HepG2 (cell line): ENCODE measurements at regions not wholly inside any gene's neighbourhood (a gene's known extent, or its start where the extent isn't known, plus 50 kb on each side); places are given as distances from the start of the nearest gene placed in this dataset.

ENCODE experiments used
- ATAC-seq: fragments of 200-7000 bp; cut with Tn5 transposase; 3 replicates; pipeline ENCODE4 v1.9.1; 2020; ENCODE audit warnings: mild to moderate bottlenecking, moderate library complexity
- BruUV-seq: library from RNA; stranded (reverse); fragments of 400-500 nt; replicated peaks from 2 replicates; lab custom pipeline; 2021; lab: Mats Ljungman, UMichigan
- CTCF ChIA-PET: fragments of 300-600 bp; formaldehyde crosslinking; extraction: SDS; loops from one replicate; lab custom pipeline; 2021; ENCODE audit warnings: low total read pairs, inconsistent platforms, low intra/inter-chr PET ratio; lab: Yijun Ruan, JAX
- POLR2A ChIA-PET: fragments of 350-600 bp; sonication (Branson Sonifier 250); formaldehyde crosslinking; loops from one replicate; lab custom pipeline; 2020; ENCODE audit warnings: antibody characterized with exemption, inconsistent platforms; lab: Yijun Ruan, JAX
- DNase-seq: peaks from one replicate; pipeline ENCODE4 v3.0.0-alpha.2; 2015; ENCODE audit warnings: low spot score
- FAIRE-seq: peaks from 3 replicates; lab custom pipeline; 2011; peaks lifted over from hg19 to GRCh38; lab: Jason Lieb, UNC
- H2AFZ ChIP-seq: one replicate; pipeline ENCODE4 v1.6.1; 2011; ENCODE audit warnings: low read length, inconsistent platforms
- H3K27ac ChIP-seq: fragments of 300-600 bp; 3 replicates; pipeline ENCODE4 v1.8.0; 2011; ENCODE audit warnings: mixed run types, mild to moderate bottlenecking, mixed read lengths, low read length, inconsistent platforms; ENCODE audit not compliant: insufficient read depth; ENCODE audit errors: extremely low read length
- H3K27me3 ChIP-seq, 2 experiments: fragments of 200-600 bp in 1 of 2; 2 replicates in 1 of 2; 3 replicates in 1 of 2; pipeline versions ENCODE4 v1.6.0 to v1.8.0; 2011; ENCODE audit warnings: low read length in 2 of 2, mild to moderate bottlenecking in 2 of 2, moderate library complexity in 2 of 2, inconsistent platforms in 1 of 2; ENCODE audit not compliant: insufficient read depth in 2 of 2, control insufficient read depth in 1 of 2
- H3K36me3 ChIP-seq, 2 experiments: fragments of 200-600 bp in 1 of 2; replicated peaks in 1 of 2; 2 replicates in 1 of 2; 3 replicates in 1 of 2; pipeline versions ENCODE4 v1.5.1 to v1.8.0; 2011; ENCODE audit warnings: low read length in 2 of 2, inconsistent platforms in 1 of 2; ENCODE audit not compliant: insufficient read depth in 2 of 2, control insufficient read depth in 1 of 2
- H3K4me1 ChIP-seq: 2 replicates; pipeline ENCODE4 v1.5.1; 2012; ENCODE audit warnings: low read length, inconsistent platforms; ENCODE audit not compliant: insufficient read depth
- H3K4me2 ChIP-seq: 2 replicates; pipeline ENCODE4 v1.6.0; 2011; ENCODE audit warnings: low read depth, low read length, inconsistent platforms
- H3K4me3 ChIP-seq, 3 experiments: fragments of 200-600 bp in 1 of 3; sonication (generic), shearing (Covaris generic) in 1 of 3; replicated peaks in 1 of 3; 2 replicates each; pipeline ENCODE4 v1.5.1; 2011 to 2016; ENCODE audit warnings: low read length in 3 of 3, inconsistent platforms in 2 of 3, low read depth in 2 of 3, mild to moderate bottlenecking in 2 of 3, control low read depth in 1 of 3, mixed read lengths in 1 of 3; ENCODE audit not compliant: insufficient read depth in 1 of 3
- H3K79me2 ChIP-seq: one replicate; pipeline ENCODE4 v1.6.1; 2011; ENCODE audit warnings: low read length, inconsistent platforms; ENCODE audit not compliant: insufficient read depth
- H3K9ac ChIP-seq: 2 replicates; pipeline ENCODE4 v1.6.0; 2011; ENCODE audit warnings: mild to moderate bottlenecking, low read depth, low read length, inconsistent platforms; ENCODE audit not compliant: insufficient read depth
- H3K9me3 ChIP-seq: 2 replicates; pipeline ENCODE4 v1.5.1; 2012; ENCODE audit warnings: mild to moderate bottlenecking, low read length
- H4K20me1 ChIP-seq: 2 replicates; pipeline ENCODE4 v1.6.0; 2011; ENCODE audit warnings: inconsistent platforms, mild to moderate bottlenecking, low read length, moderate library complexity; ENCODE audit not compliant: insufficient read depth
- AGO1 ChIP-seq: fragments of 200-400 bp; formaldehyde crosslinking; IDR thresholded peaks from 2 replicates; pipeline ENCODE4 v1.6.1; 2017; ENCODE audit warnings: mild to moderate bottlenecking, low read depth, low read length, moderate library complexity; ENCODE audit not compliant: poor library complexity, severe bottlenecking
- ATF3 ChIP-seq: sonication (generic); formaldehyde crosslinking; IDR thresholded peaks from 2 replicates; pipeline ENCODE4 v1.4.0; 2020; ENCODE audit warnings: missing genetic modification reagents
- ATRX ChIP-seq: sonication (generic); formaldehyde crosslinking; IDR thresholded peaks from 2 replicates; pipeline ENCODE4 v1.4.0; 2020; ENCODE audit warnings: missing genetic modification reagents, borderline replicate concordance
- BCLAF1 ChIP-seq: fragments of 450-650 bp; IDR thresholded peaks from 2 replicates; pipeline ENCODE4 v1.6.1; 2017; ENCODE audit warnings: mild to moderate bottlenecking
- DMAP1 ChIP-seq: IDR thresholded peaks from 2 replicates; pipeline ENCODE4 v1.6.1; 2016
- FOXJ3 ChIP-seq: sonication (generic); formaldehyde crosslinking; IDR thresholded peaks from 2 replicates; pipeline ENCODE4 v1.4.0; 2020; ENCODE audit warnings: missing genetic modification reagents, mild to moderate bottlenecking, borderline replicate concordance
- HMGXB3 ChIP-seq: sonication (generic); formaldehyde crosslinking; IDR thresholded peaks from 2 replicates; pipeline ENCODE4 v1.4.0; 2020; ENCODE audit warnings: missing genetic modification reagents, borderline replicate concordance
- MAX ChIP-seq: IDR thresholded peaks from 2 replicates; pipeline ENCODE4 v1.6.1; 2012; ENCODE audit warnings: inconsistent platforms
- MTF2 ChIP-seq: sonication (generic); formaldehyde crosslinking; IDR thresholded peaks from 2 replicates; pipeline ENCODE4 v1.5.0; 2020; ENCODE audit warnings: missing genetic modification reagents, borderline replicate concordance
- NR3C1 ChIP-seq: sonication (generic); formaldehyde crosslinking; IDR thresholded peaks from 2 replicates; pipeline ENCODE4 v1.4.0; 2020; ENCODE audit warnings: missing genetic modification reagents
- TEAD3 ChIP-seq: optimal IDR thresholded peaks from 2 replicates; pipeline ENCODE3; 2016; ENCODE audit warnings: borderline replicate concordance
- ZMYM4 ChIP-seq: sonication (generic); formaldehyde crosslinking; IDR thresholded peaks from 2 replicates; pipeline ENCODE4 v1.8.1; 2023; ENCODE audit warnings: mild to moderate bottlenecking, missing genetic modification reagents
- ZNF143 ChIP-seq: sonication (generic); formaldehyde crosslinking; IDR thresholded peaks from 2 replicates; pipeline ENCODE4 v1.4.0; 2020; ENCODE audit warnings: missing genetic modification reagents
- ZNF776 ChIP-seq: sonication (generic); formaldehyde crosslinking; IDR thresholded peaks from 2 replicates; pipeline ENCODE4 v1.4.0; 2020; ENCODE audit warnings: mild to moderate bottlenecking, missing genetic modification reagents
- ZNF782 ChIP-seq: sonication (generic); formaldehyde crosslinking; IDR thresholded peaks from 2 replicates; pipeline ENCODE4 v1.4.0; 2020; ENCODE audit warnings: missing genetic modification reagents, mild to moderate bottlenecking, borderline replicate concordance
- WGBS: methylation state at CpG from one replicate; pipeline ENCODE4 v1.1.6; 2017; ENCODE audit warnings: low lambda C conversion rate; 5-methylcytosine and 5-hydroxymethylcytosine counted together
- in situ Hi-C: cut with HindIII; loops from 2 replicates; pipeline ENCODE4 v1.10.0; 2017; ENCODE audit warnings: low pct_unique_long_range_greater_than_20kb; ENCODE audit not compliant: extremely low pct_ligation_motif_present
- intact Hi-C: fragments of 100-400 bp; cut with micrococcal nuclease; formaldehyde crosslinking; loops from one replicate; pipeline ENCODE4 v1.10.0; 2022; ENCODE audit not compliant: unreplicated experiment

- BruUV-seq, result no TSS peak
- no peak for DNase-seq
- H3K9ac ChIP-seq, result no peak overlapping the region
- intact Hi-C loops (no loop called here), in situ Hi-C loops (no loop called here)
- H3K27ac ChIP-seq, result no peak overlapping the region
- H3K27me3 ChIP-seq, result peaks cover 2 to 7% of the 10 kb centered on the region in 2 experiments; a peak in 2 of 5 replicates
- no peak overlapping the region for H2AFZ ChIP-seq
- no peak overlapping the region for H3K4me2 ChIP-seq
- FAIRE-seq, result no peak
- H3K4me3 ChIP-seq, result no peak overlapping the region
- POLR2A ChIA-PET, result interaction anchor here (0.6 kb wide), 1 partner anchor 27 kb away, joined by 3 read pairs; no protein-coding TSS in a partner anchor
- no peaks in the 10 kb centered on the region for H3K79me2 ChIP-seq
- ATAC-seq, result peak; percentile 38
- H3K9me3 ChIP-seq, result no peaks in the 10 kb centered on the region
- CTCF ChIA-PET, result no interaction called here
- WGBS, result 6% methylated on average over 6 of the region's 7 CpGs
- no peaks in the 10 kb centered on the region for H4K20me1 ChIP-seq
- H3K36me3 ChIP-seq, result no peaks in the 10 kb centered on the region
- peaks cover 19% of the 10 kb centered on the region for H3K4me1 ChIP-seq
- TF ChIP-seq MAX (0 out of 2 replicates have a peak, but pooled peaks have one; percentile 43), ZMYM4 (CRISPR knock-in tag) (no peak), ZNF782 (CRISPR knock-in tag) (no peak), AGO1 (no peak), ZNF143 (CRISPR knock-in tag) (no peak), ATF3 (no peak), FOXJ3 (CRISPR knock-in tag) (no peak), NR3C1 (CRISPR knock-in tag) (no peak), MTF2 (no peak), ZNF776 (CRISPR knock-in tag) (no peak), TEAD3 (CRISPR knock-in tag) (peak; percentile 35), HMGXB3 (CRISPR knock-in tag) (0 out of 2 replicates have a peak, but pooled peaks have one; percentile 55), ATRX (CRISPR knock-in tag) (no peak), BCLAF1 (no peak), DMAP1 (CRISPR knock-in tag) (no peak)
Observed at GRCh38 chr16:81170824-81171223, 67.7 kb upstream of the BCO1 start.
